ENCODE measurements at regions not wholly inside any gene's neighbourhood (a gene's known extent, or its start where the extent isn't known, plus 50 kb on each side); places are given as distances from the start of the nearest gene placed in this dataset.

DNA sequence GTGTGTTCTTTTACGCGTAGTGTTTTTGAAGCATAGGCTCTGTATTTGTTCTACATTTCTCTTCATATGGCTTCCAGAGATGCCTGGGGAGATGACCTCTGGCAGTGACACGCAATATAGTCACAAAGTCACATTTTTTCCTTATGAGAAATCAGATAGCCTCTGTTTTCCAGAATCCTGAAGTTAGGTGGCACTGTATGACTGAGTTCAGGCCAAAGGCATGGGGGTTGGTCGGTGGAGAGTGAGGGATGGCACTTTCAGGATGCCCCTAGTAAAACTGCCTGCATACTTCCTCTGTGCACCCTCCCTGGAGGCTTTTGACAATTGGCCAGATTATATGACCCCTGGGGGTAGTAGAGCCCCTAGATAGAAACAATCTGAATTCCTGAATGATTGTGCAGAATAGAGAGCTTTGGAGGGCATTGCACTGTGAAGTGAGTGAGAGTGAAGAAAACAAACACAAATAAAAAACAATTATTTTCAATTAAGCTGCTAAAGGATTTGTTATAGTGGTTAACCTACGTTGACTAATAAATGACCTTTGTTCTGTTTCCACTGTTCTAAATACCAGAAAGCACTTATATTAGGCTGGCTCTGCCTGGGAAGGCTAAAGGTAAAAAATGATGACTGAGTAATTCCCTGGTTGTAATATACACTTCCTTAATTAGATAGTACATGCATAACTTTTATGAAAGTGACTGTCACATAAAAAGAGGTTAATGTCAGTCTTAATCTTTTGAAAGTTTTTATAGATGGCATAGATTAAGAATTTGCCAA, 1660.8 kb downstream of the PLA2G4A start:
- no peak overlapping the region for H3K4me3 ChIP-seq (ENCODE audit: low read length)
- H3F3A ChIP-seq (ENCODE audit: insufficient read depth, low read length): no peaks in the 10 kb centered on the region
- no peak overlapping the region for H3K4me2 ChIP-seq (ENCODE audit: low read depth, low read length)
- H3K27ac ChIP-seq (ENCODE audit: low read length): no peak overlapping the region
- H3K9ac ChIP-seq (ENCODE audit: low read length): no peak overlapping the region
- H3K36me3 ChIP-seq (replicated peaks; ENCODE audit: insufficient read depth, low read length): no peaks in the 10 kb centered on the region
- DNase-seq: no peak
- H3K4me1 ChIP-seq (ENCODE audit: low read length): no peaks in the 10 kb centered on the region
- H4K20me1 ChIP-seq (ENCODE audit: insufficient read depth, low read length): no peaks in the 10 kb centered on the region
- H3K9me2 ChIP-seq (replicated peaks; ENCODE audit: insufficient read depth, low read length): no peaks in the 10 kb centered on the region
- H3K27me3 ChIP-seq (replicated peaks; ENCODE audit: insufficient read depth, low read length): no peaks in the 10 kb centered on the region
- H3K79me2 ChIP-seq (ENCODE audit: low read length): no peaks in the 10 kb centered on the region
- H3K9me3 ChIP-seq (replicated peaks; ENCODE audit: insufficient read depth, low read length): no peaks in the 10 kb centered on the region
- no peak overlapping the region for H2AFZ ChIP-seq (ENCODE audit: low read length)
- TF ChIP-seq EZH2 (optimal IDR thresholded peaks at IDR 0.05; ENCODE audit: low read depth, low read length): no peak
- TF ChIP-seq, protein P1, sequence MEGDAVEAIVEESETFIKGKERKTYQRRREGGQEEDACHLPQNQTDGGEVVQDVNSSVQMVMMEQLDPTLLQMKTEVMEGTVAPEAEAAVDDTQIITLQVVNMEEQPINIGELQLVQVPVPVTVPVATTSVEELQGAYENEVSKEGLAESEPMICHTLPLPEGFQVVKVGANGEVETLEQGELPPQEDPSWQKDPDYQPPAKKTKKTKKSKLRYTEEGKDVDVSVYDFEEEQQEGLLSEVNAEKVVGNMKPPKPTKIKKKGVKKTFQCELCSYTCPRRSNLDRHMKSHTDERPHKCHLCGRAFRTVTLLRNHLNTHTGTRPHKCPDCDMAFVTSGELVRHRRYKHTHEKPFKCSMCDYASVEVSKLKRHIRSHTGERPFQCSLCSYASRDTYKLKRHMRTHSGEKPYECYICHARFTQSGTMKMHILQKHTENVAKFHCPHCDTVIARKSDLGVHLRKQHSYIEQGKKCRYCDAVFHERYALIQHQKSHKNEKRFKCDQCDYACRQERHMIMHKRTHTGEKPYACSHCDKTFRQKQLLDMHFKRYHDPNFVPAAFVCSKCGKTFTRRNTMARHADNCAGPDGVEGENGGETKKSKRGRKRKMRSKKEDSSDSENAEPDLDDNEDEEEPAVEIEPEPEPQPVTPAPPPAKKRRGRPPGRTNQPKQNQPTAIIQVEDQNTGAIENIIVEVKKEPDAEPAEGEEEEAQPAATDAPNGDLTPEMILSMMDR (IDR thresholded peaks at IDR 0.05; ENCODE audit: low read length): no peak
- no peak for TF ChIP-seq EZH2phosphoT487 (IDR thresholded peaks at IDR 0.05; ENCODE audit: low read length)

DNA sequence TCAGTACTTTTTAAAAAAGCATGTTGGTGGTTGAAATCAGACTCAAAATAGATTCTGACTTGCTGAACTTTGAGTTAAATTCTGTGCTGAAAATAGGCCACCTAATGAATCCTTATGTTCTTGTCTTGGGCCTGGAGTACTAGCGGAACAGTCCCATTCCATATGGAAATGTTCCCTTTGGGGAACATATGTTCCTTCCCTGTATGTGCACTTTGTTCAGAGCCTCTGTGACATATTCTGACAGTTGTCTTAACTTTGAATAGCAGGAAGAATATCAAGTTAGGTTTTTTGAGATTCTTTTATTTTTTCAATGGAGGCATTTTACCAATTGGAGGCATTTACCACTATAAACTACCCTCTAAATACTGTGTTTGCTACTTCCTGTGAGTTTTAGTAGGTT, 1667.8 kb downstream of the PLA2G4A start:
- Histone ChIP-seq H3K36me3 (replicated peaks; ENCODE audit: insufficient read depth, low read length) (no peaks in the 10 kb centered on the region), H2AFZ (ENCODE audit: low read length) (no peak overlapping the region), H3K79me2 (ENCODE audit: low read length) (no peaks in the 10 kb centered on the region), H4K20me1 (ENCODE audit: insufficient read depth, low read length) (no peaks in the 10 kb centered on the region), H3K4me2 (ENCODE audit: low read depth, low read length) (no peak overlapping the region), H3K4me3 (ENCODE audit: low read length) (no peak overlapping the region), H3K9me2 (replicated peaks; ENCODE audit: insufficient read depth, low read length) (no peaks in the 10 kb centered on the region), H3F3A (ENCODE audit: insufficient read depth, low read length) (no peaks in the 10 kb centered on the region), H3K27ac (ENCODE audit: low read length) (no peak overlapping the region), H3K4me1 (ENCODE audit: low read length) (no peaks in the 10 kb centered on the region), H3K27me3 (replicated peaks; ENCODE audit: insufficient read depth, low read length) (no peaks in the 10 kb centered on the region), H3K9me3 (replicated peaks; ENCODE audit: insufficient read depth, low read length) (no peaks in the 10 kb centered on the region), H3K9ac (ENCODE audit: low read length) (no peak overlapping the region)
- no peak for DNase-seq
- TF ChIP-seq EZH2 (optimal IDR thresholded peaks at IDR 0.05; ENCODE audit: low read depth, low read length) (no peak), EZH2phosphoT487 (IDR thresholded peaks at IDR 0.05; ENCODE audit: low read length) (no peak)
- TF ChIP-seq, protein P1 (IDR thresholded peaks at IDR 0.05; ENCODE audit: low read length): no peak

DNA sequence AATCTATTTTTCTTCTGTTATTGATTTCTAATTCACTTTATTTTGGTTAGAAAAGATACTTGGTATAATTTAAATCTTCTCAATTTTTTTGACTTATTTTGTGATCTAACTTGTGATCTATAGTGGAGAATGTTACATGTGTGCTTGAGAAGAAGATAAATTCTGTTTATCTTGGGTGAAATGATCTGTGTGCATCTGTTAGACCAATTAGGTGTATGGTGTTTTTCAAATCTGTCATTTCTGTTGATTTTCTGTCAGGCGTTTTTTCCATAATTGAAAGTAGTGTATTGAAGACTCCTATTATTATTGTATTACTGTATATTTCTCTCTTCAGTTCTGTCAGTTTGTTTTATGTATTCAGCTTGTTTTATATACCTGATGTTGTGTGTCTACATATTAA, 1668.3 kb downstream of the PLA2G4A start:
- Histone ChIP-seq H3K27me3 (replicated peaks; ENCODE audit: insufficient read depth, low read length) (no peaks in the 10 kb centered on the region), H3K4me3 (ENCODE audit: low read length) (no peak overlapping the region), H3K9me3 (replicated peaks; ENCODE audit: insufficient read depth, low read length) (no peaks in the 10 kb centered on the region), H2AFZ (ENCODE audit: low read length) (no peak overlapping the region), H4K20me1 (ENCODE audit: insufficient read depth, low read length) (no peaks in the 10 kb centered on the region), H3K79me2 (ENCODE audit: low read length) (no peaks in the 10 kb centered on the region), H3K36me3 (replicated peaks; ENCODE audit: insufficient read depth, low read length) (no peaks in the 10 kb centered on the region), H3K4me1 (ENCODE audit: low read length) (no peaks in the 10 kb centered on the region), H3K9me2 (replicated peaks; ENCODE audit: insufficient read depth, low read length) (no peaks in the 10 kb centered on the region), H3K27ac (ENCODE audit: low read length) (no peak overlapping the region), H3K9ac (ENCODE audit: low read length) (no peak overlapping the region), H3F3A (ENCODE audit: insufficient read depth, low read length) (no peaks in the 10 kb centered on the region), H3K4me2 (ENCODE audit: low read depth, low read length) (no peak overlapping the region)
- TF ChIP-seq EZH2 (optimal IDR thresholded peaks at IDR 0.05; ENCODE audit: low read depth, low read length): no peak
- TF ChIP-seq EZH2phosphoT487 (IDR thresholded peaks at IDR 0.05; ENCODE audit: low read length): no peak
- TF ChIP-seq, protein P1 (IDR thresholded peaks at IDR 0.05; ENCODE audit: low read length): no peak
- no peak for DNase-seq

Measured in MM.1S (cell line).